ENCODE measurements at regions not wholly inside any gene's neighbourhood (a gene's known extent, or its start where the extent isn't known, plus 50 kb on each side); places are given as distances from the start of the nearest gene placed in this dataset.

DNA sequence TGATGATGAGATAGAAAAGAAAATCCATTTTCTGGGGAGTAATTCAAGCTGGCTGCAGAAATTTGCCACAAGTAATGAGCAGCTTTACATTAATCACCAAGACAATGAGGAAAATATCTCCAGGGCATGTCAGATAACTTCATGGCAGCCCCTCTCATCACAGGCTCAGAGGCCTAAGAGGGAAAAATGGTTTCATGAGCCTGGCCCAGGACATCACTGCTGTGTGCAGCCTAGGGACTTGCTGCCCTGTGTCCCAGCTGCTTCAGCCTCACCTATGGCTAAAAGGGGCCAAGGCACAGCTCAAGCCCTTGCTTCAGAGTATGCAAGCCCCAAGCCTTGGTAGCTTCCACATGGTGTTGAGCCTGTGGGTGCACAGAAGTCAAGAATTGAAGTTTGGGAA, 161.7 kb downstream of the OPA1 start:
- no peak for DNase-seq (ENCODE audit: low read depth in 2 of 3, low spot score in 2 of 3)

DNA sequence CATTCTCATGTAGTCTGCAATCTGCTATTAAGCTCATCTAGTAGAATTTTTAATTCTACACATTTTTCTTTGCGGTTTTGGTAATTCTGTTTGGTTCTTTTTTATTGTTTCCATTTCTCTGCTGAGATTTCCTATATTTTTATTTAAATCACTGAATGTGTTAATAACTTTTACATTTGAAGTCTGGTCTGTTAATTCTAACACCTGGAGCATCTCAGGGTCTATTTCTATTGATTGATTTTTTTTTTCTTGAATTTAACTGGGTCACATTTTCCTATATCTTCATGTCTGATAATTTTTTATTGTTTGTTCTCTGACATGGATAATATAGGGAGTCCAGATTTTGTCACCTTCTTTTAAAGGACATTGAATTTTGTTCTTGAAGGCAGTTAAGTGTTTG, 163.5 kb downstream of the OPA1 start:
- no peak for DNase-seq (ENCODE audit: low read depth in 2 of 3, low spot score in 2 of 3)

DNA sequence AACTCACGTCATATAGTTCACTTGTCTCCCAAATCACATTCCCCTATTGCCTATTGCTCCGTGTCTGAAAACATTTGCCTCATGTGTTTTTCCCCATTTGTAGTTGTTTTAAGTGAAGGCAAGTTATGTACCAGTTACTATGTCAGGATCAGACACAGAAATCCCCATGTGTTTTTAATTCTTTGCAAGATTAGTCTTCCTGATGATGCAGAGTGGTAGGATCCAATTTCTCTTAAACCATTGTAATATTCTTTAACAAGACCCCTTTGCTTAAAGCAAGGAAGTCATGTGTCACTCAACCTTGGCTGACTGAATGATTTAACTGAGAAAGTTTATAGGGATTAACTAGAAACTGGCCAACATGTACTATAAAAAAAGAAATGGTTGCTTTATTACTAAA, 164.4 kb downstream of the OPA1 start:
- DNase-seq (ENCODE audit: low read depth in 2 of 3, low spot score in 2 of 3) = no peak

GRCh38 chr3:193761969-193762368, 169.0 kb downstream of the OPA1 start:
- no peak for DNase-seq (ENCODE audit: low read depth in 2 of 3, low spot score in 2 of 3)

- DNase-seq (ENCODE audit: low read depth in 2 of 3, low spot score in 2 of 3) = no peak
Measured at GRCh38 chr3:193762657-193763056, 169.6 kb downstream of the OPA1 start.

GRCh38 chr3:193764959-193765358, 172.0 kb downstream of the OPA1 start:
- DNase-seq (ENCODE audit: low read depth in 2 of 3, low spot score in 2 of 3) = no peak

DNA sequence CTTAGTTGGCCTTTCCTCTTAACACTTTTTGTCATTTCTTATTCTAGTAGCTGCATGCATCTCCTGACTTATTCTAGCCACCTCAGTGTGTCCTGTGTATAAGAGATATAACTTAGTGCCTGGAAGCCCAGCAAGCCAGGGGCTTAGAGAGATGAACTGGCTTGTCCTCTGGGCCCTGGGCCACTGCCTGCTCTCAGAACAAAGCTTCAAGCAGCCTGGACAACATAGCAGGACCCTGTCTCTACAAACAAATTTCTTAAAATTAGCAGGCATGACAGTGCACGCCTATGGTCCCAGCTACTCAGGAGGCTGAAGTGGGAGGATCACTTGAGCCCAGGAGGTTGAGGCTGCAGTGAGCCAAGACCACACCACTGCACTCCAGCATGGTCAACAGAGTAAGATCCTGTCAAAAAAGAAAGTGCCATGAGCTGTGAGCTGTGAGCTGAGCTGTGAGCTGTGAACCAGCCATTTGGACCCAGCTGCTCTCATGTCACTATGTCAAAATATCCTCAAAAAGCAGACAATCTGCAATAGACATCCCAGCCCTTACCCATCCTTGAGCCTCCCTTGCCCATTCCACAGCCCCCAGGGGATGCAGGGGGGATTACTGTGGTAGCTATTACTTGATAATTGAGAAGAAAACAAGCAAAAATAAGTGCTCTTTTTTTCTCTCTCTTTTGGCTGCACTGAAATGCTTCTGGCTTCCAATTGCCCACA, 174.5 kb downstream of the OPA1 start:
- no peak for DNase-seq (ENCODE audit: low read depth in 2 of 3, low spot score in 2 of 3)

- no peak for DNase-seq (ENCODE audit: low read depth in 2 of 3, low spot score in 2 of 3)
Measured at GRCh38 chr3:193768070-193768394, 175.0 kb downstream of the OPA1 start.

GRCh38 chr3:193769437-193769836, 176.4 kb downstream of the OPA1 start:
- DNase-seq (ENCODE audit: low read depth in 2 of 3, low spot score in 2 of 3) = no peak

GRCh38 chr3:193771011-193771652, 178.1 kb downstream of the OPA1 start:
- DNase-seq (ENCODE audit: low read depth in 2 of 3, low spot score in 2 of 3) = no peak

GRCh38 chr3:193771653-193772421, 178.8 kb downstream of the OPA1 start:
- DNase-seq (ENCODE audit: low read depth in 2 of 3, low spot score in 2 of 3) = no peak

DNA sequence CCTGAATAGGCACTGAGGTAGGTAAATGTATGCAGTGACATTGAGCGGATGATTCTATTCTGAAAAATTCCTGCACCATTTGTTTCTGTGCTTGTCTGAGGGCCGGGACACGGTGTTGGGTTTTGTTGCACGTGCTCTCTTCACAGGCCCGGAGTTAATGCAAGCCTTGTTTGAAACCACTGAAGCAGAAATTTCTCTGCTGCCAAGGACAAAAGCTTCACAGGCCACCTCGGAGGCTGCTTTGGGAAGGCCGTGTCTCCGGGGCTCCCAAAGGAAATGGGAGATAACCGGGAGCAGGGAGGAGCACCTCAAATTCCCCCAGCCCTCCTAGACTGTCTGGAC, 179.4 kb downstream of the OPA1 start:
- no peak for DNase-seq (ENCODE audit: low read depth in 2 of 3, low spot score in 2 of 3)

GRCh38 chr3:193773266-193774220, 180.5 kb downstream of the OPA1 start:
- peak in 2 of 3 donors; percentile 39 to 72 for DNase-seq (ENCODE audit: low read depth in 2 of 3, low spot score in 2 of 3)

DNA sequence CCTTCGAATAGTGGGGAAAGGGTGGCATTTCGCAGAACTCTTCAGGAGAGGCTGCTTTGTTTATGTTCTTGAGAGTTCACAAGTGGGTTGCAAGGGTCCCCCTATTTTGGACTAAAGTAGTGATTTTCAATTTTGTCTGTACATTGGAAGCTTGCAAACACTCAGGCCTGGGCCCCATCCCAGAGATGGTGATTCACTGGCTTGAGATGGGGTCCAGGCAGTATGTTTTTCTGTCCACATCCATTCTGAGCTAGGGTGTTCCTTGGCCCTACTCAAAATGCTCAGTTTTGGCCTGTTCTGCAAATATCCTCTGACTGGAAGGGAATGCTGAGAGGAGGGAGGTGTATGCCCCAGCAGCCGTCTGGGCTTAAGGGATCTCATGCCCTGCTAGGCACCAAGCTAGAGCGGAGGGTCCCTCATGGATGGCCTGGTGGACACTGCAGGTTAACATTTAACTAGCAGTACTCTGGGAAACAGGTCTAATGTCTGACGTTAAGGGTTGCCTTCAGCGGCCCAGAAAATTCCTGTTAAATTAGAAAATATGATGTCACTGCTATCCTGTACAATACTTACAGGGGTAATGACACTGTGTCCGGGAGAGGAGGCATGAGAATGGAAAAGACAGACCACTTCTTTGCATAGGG, 181.4 kb downstream of the OPA1 start:
- DNase-seq (ENCODE audit: low read depth in 2 of 3, low spot score in 2 of 3) = no peak

DNA sequence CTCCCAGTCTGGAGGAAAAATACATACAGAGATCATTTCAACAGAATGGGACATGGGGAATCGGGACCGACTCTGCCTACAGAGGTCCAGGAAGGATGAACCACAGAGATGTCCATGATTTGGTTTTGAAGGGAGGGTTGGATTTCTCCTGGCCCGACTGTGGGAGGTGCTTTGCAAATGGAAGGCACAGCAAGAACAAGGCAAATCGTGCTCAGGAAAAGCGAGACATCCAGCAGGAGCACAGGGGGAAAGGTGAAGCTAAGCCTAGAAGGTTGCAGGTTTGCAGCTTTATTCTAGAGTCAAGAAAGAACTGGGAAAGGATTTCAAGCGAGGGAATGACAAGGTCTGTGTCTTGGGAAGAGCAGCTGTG, 181.9 kb downstream of the OPA1 start:
- DNase-seq (ENCODE audit: low read depth in 2 of 3, low spot score in 2 of 3) = no peak

DNA sequence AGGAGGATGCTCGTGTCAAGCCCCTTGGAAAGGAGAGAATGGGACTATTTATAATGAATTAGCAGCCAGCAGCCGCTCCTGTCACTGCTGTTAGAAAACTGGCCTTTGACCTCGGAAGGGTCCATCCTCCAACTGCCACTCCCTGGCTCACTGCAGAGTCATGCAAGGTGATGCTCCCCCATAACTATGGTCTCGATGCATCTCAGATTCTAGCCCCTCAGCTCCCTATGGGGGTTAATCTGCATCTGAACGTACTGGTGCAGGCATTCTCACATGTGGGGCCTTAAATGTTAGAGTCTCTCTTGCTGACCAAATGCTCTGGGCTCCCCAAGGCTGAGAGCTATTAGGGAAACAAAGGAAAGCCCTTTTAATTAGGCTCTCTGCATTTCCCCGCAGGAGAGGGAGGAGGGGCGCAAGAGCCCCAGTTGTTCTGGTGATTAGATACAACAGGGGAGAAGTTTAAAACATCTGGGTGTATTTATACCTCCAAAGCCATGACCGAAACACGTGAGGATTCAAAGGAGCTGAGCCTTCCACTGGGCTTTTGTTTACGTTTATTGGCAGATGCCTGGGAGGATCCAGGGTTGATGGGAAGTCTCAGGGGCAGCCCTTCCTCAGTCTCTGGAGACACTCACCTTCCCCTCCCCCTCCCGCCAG, 182.5 kb downstream of the OPA1 start:
- DNase-seq (ENCODE audit: low read depth in 2 of 3, low spot score in 2 of 3) = no peak

DNA sequence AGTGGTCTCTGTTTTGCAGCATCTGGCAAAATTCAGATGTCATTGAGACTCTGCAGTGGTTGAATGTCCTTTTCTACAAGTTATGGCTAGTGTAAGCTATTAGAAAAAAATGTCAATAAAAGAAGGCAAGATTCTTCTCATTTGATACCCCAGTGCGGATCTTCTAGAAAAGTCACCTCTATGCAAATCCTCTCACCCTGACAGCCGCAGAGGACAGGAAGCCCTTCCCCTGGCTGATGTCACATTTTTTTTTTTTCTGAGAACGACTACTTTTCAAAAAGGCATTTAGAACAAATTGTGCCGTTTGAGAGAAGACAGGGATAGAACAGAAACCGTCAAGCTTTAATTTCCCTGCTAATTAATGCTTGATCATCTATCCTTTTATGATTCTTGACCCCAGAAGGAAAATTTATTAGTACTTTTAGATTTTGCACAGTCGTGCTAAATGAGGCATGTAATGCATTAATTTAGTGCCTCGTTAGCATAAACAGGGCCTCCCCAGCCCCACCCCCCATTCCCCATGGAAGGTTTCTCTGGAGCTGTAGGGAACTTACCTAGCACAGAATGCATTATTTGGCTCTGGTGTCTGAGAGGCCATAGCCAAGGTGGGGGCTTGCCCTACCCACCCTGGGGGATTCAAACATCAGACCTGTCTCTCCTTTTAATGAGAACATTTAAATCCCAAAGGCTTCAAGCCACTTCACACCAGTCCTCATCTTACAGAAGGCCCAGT, 183.8 kb downstream of the OPA1 start:
- no peak for DNase-seq (ENCODE audit: low read depth in 2 of 3, low spot score in 2 of 3)

GRCh38 chr3:193777524-193777923, 184.5 kb downstream of the OPA1 start:
- DNase-seq (ENCODE audit: low read depth in 2 of 3, low spot score in 2 of 3) = no peak

GRCh38 chr3:193778676-193779075, 185.7 kb downstream of the OPA1 start:
- DNase-seq (ENCODE audit: low read depth in 2 of 3, low spot score in 2 of 3) = no peak
